ENCODE measurements at regions not wholly inside any gene's neighbourhood (a gene's known extent, or its start where the extent isn't known, plus 50 kb on each side); places are given as distances from the start of the nearest gene placed in this dataset.

DNA sequence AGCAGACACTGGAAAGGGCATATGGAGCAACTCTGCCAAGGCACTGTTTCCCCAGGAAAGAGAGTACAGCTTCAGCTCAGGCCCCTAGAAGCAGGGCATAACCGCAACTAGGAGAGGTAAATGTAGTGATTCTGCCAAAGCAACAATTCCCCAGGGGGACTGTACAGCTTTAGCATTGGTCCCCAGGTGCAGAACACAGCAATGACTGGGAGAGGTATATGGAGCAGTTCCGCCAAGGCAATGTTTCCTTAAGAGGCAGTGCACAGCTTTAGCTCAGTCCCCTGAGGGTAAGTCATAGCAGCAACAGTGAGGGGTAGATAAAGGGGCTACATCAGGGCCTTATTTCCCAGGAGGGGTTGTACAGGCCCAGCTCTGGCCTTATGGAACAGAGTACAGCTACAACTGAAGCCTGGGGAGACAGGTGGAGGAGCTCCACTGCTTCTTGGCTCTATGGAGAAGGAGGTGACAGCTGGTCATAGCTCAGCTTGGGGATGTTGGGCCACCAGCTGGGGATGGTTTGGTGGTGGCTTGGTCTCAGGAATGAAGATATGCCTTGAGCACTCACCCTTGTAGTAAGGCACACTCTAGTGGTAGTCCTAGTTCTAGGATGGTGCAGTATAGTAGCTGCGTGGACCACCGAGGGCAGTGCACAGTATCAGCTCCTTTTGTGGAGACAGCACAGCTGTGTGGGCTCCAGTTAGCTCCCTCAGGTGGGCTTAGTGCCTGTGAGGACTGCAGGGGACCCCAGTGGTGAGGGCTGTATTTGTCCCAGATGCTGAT, 582.7 kb downstream of the PTPRC start:
- TF ChIP-seq CTCF (conservative IDR thresholded peaks at IDR 0.05 in 1 of 2, IDR thresholded peaks at IDR 0.05 in 1 of 2; ENCODE audit: extremely low read depth in 1 of 2, insufficient read depth in 1 of 2, low read depth in 1 of 2, low read length in 2 of 2) (no peak), EZH2 (IDR thresholded peaks at IDR 0.05; ENCODE audit: borderline replicate concordance, low read length) (no peak)
